ENCODE measurements at regions not wholly inside any gene's neighbourhood (a gene's known extent, or its start where the extent isn't known, plus 50 kb on each side); places are given as distances from the start of the nearest gene placed in this dataset.
"Not testable (repeated sequence)": the region's sequence is repeated elsewhere in the genome, so short reads cannot be mapped to it uniquely, and the experiment has no call there.

DNA sequence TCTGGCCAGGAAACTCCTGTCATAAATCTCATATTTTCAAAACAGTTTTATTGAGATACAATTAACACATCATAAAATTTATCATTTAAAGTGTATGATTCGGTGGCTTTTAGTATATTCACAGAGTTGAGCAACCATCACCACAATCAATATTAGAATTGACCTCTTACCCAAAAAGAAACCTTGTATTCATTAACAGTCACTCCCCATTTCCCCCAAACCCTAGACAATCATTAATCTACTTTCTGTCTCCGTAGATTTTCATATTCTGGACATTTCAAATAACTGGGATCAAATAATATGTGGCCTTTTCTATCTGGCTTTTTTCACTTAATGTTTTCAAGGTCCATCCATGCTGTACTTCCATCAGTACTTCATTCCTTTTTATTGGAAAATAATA is 145.7 kb upstream of the RORA start:
- no peaks in the 10 kb centered on the region for H3K4me1 ChIP-seq (ENCODE audit: control insufficient read depth in 1 of 2, insufficient read depth in 2 of 2, low read length in 2 of 2)
- no peaks in the 10 kb centered on the region for H3K36me3 ChIP-seq (ENCODE audit: control insufficient read depth in 1 of 2, insufficient read depth in 2 of 2, low read length in 1 of 2)
- no peaks in the 10 kb centered on the region for H3K9me3 ChIP-seq (ENCODE audit: control insufficient read depth, low read length)
- 76 to 87% methylated on average over 2 of the region's 2 CpGs for WGBS, 2 donors
- ATAC-seq (ENCODE audit: low FRiP score) (no peak), DNase-seq (no peak)
- H3K27ac ChIP-seq (ENCODE audit: low read depth in 1 of 2, low read length in 2 of 2) = no peak overlapping the region
- H3K4me3 ChIP-seq (ENCODE audit: low read length in 2 of 2) = no peak overlapping the region
- H3K27me3 ChIP-seq (ENCODE audit: control insufficient read depth in 1 of 2, insufficient read depth in 2 of 2, low read length in 1 of 2) = no peaks in the 10 kb centered on the region
- intact Hi-C loops (cut with DNase I) = no loop called here

DNA sequence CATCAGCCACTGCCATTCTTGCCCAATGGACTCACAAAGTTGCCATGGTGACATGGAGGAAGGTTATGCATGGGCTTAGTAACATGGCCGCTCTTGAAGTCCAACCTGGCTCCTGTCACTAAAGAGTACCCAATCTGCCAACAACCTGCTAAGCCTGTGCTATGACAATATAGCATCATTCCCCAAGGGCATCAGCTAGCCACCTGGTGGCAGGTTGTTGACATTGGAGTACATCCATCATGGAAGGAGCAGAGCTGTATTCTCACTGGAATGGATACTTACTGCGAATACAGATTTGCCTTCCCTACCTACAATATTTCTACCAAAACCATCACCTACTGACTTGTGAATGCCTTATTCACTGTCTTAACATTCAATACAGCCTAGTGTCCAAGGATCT is 138.9 kb upstream of the RORA start:
- 94 to 98% methylated on average over 2 of the region's 2 CpGs for WGBS, 2 donors
- H3K9me3 ChIP-seq (ENCODE audit: control insufficient read depth, low read length) = peaks cover 3% of the 10 kb centered on the region
- ATAC-seq (ENCODE audit: low FRiP score) = no peak

DNA sequence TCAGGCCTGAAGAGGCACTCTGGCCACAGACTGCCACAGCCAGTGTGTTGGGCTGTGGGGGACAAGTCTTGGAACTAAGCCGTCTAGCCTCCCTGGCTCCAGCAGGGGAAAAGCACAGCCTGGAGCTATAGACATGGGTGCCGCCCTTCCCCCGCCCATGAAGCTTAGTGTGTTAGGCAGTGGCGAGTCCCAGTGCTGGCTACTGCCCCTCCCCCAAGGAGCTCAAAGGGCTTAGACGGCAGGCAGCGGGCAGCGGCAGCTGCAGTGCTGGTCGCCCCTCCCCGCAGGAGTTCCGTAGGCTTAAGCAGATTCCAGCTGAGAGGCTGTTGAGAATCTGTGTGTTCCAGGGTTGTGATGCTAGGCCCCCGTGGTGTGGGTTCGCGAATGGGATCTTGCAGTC is 135.8 kb upstream of the RORA start:
- H3K4me3 ChIP-seq (ENCODE audit: low read length in 2 of 2) = no peak overlapping the region
- H3K4me1 ChIP-seq (ENCODE audit: control insufficient read depth in 1 of 2, insufficient read depth in 2 of 2, low read length in 2 of 2) = no peaks in the 10 kb centered on the region
- H3K9me3 ChIP-seq (ENCODE audit: control insufficient read depth, low read length) = peaks cover 3% of the 10 kb centered on the region
- H3K27ac ChIP-seq (ENCODE audit: low read depth in 1 of 2, low read length in 2 of 2) = no peak overlapping the region
- 41 to 42% methylated on average over 13 of the region's 13 CpGs for WGBS, 2 donors
- peak in 1 of 2 donors; percentile 32 for DNase-seq
- intact Hi-C loops (cut with DNase I) = loop anchor here in 1 of 2 donors (10.0 kb wide), 1 partner anchor 640 kb away; no protein-coding TSS in a partner anchor
- no peak for ATAC-seq (ENCODE audit: low FRiP score)
- no peaks in the 10 kb centered on the region for H3K36me3 ChIP-seq (ENCODE audit: control insufficient read depth in 1 of 2, insufficient read depth in 2 of 2, low read length in 1 of 2)
- H3K27me3 ChIP-seq (ENCODE audit: control insufficient read depth in 1 of 2, insufficient read depth in 2 of 2, low read length in 1 of 2) = no peaks in the 10 kb centered on the region

More for the DNA sequence above, 138.9 kb upstream of the RORA start:
- H3K36me3 ChIP-seq (ENCODE audit: control insufficient read depth in 1 of 2, insufficient read depth in 2 of 2, low read length in 1 of 2) = no peaks in the 10 kb centered on the region
- no peak overlapping the region for H3K4me3 ChIP-seq (ENCODE audit: low read length in 2 of 2)
- no peaks in the 10 kb centered on the region for H3K27me3 ChIP-seq (ENCODE audit: control insufficient read depth in 1 of 2, insufficient read depth in 2 of 2, low read length in 1 of 2)
- H3K27ac ChIP-seq (ENCODE audit: low read depth in 1 of 2, low read length in 2 of 2) = no peak overlapping the region
- DNase-seq = no peak
- intact Hi-C loops (cut with DNase I) = loop anchor here in 1 of 2 donors (10.0 kb wide), 1 partner anchor 643 kb away; no protein-coding TSS in a partner anchor
- no peaks in the 10 kb centered on the region for H3K4me1 ChIP-seq (ENCODE audit: control insufficient read depth in 1 of 2, insufficient read depth in 2 of 2, low read length in 2 of 2)

DNA sequence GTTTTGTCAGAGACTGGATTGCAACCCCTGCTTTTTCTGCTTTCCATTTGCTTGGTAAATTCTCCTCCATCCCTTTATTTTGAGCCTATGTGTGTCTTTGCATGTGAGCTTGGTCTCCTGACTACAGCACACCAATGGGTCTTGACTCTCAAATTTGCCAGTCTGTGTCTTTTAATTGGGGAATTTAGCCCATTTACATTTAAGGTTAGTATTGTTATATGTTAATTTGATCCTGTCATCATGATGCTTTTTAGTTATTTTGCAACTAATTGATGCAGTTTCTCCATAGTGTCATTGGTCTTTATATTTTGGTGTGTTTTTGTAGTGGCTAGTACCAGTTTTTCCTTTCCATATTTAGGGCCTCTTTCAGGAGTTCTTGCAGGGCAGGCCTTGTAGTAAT is 133.8 kb upstream of the RORA start:
- not testable (repeated sequence) for ATAC-seq (ENCODE audit: low FRiP score); H3K4me1 ChIP-seq (ENCODE audit: control insufficient read depth in 1 of 2, insufficient read depth in 2 of 2, low read length in 2 of 2); H3K9me3 ChIP-seq (ENCODE audit: control insufficient read depth, low read length); H3K27me3 ChIP-seq (ENCODE audit: control insufficient read depth in 1 of 2, insufficient read depth in 2 of 2, low read length in 1 of 2); DNase-seq; H3K36me3 ChIP-seq (ENCODE audit: control insufficient read depth in 1 of 2, insufficient read depth in 2 of 2, low read length in 1 of 2); H3K27ac ChIP-seq (ENCODE audit: low read depth in 1 of 2, low read length in 2 of 2); H3K4me3 ChIP-seq (ENCODE audit: low read length in 2 of 2)
- intact Hi-C loops (cut with DNase I) = loop anchor here in 1 of 2 donors (10.0 kb wide), 1 partner anchor 638 kb away; no protein-coding TSS in a partner anchor

DNA sequence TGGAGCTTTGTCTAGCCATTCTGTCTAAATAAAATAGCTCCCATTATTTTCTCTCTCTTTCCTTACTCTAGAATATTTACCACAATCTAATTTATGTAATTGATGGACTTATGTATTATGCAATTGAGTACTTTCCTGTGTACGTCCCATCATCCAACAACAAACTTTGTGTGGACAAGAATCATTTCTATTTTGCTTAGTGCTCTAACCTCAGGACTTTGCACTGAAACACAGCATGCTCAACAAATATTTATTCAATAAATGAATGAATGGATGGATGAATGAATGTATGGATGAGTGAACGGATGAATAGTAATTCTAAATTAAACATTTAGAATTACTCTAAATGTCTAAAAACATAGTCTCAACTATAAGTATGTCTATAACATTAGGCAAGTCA is 115.2 kb upstream of the RORA start:
- no peaks in the 10 kb centered on the region for H3K4me1 ChIP-seq (ENCODE audit: control insufficient read depth in 1 of 2, insufficient read depth in 2 of 2, low read length in 2 of 2)

DNA sequence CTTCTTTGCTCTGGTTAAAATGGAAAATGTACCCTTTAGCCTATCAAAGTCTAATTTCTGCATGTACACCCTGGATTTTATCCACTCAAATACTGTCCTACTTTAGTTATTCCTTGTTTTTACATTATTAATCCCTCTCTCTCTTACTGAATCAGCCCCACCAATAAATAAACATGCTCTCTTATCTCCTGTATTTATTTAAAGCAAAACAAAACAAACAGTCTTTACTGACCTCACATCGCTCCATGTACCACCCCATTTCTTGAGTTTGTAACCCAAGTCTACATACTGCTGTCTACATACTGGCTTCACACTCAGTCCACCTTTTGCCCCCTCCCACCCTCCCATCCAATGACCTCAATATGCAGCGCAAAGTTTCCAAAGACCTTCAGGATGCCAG is 113.3 kb upstream of the RORA start:
- ATAC-seq (ENCODE audit: low FRiP score) (no peak), DNase-seq (no peak)
- intact Hi-C loops (cut with DNase I) = no loop called here
- Histone ChIP-seq H3K36me3 (ENCODE audit: control insufficient read depth in 1 of 2, insufficient read depth in 2 of 2, low read length in 1 of 2) (no peaks in the 10 kb centered on the region), H3K4me1 (ENCODE audit: control insufficient read depth in 1 of 2, insufficient read depth in 2 of 2, low read length in 2 of 2) (no peaks in the 10 kb centered on the region), H3K27ac (ENCODE audit: low read depth in 1 of 2, low read length in 2 of 2) (no peak overlapping the region), H3K4me3 (ENCODE audit: low read length in 2 of 2) (no peak overlapping the region), H3K9me3 (ENCODE audit: control insufficient read depth, low read length) (no peaks in the 10 kb centered on the region), H3K27me3 (ENCODE audit: control insufficient read depth in 1 of 2, insufficient read depth in 2 of 2, low read length in 1 of 2) (no peaks in the 10 kb centered on the region)
- WGBS, 2 donors = 74 to 78% methylated on average over 2 of the region's 2 CpGs

More for the DNA sequence above, 115.2 kb upstream of the RORA start:
- ATAC-seq (ENCODE audit: low FRiP score) = no peak
- no peak overlapping the region for H3K27ac ChIP-seq (ENCODE audit: low read depth in 1 of 2, low read length in 2 of 2)
- no peak overlapping the region for H3K4me3 ChIP-seq (ENCODE audit: low read length in 2 of 2)
- H3K9me3 ChIP-seq (ENCODE audit: control insufficient read depth, low read length) = no peaks in the 10 kb centered on the region
- intact Hi-C loops (cut with DNase I) = no loop called here
- H3K36me3 ChIP-seq (ENCODE audit: control insufficient read depth in 1 of 2, insufficient read depth in 2 of 2, low read length in 1 of 2) = no peaks in the 10 kb centered on the region
- WGBS, 2 donors = 73 to 78% methylated on average over 2 of the region's 2 CpGs
- DNase-seq = no peak
- H3K27me3 ChIP-seq (ENCODE audit: control insufficient read depth in 1 of 2, insufficient read depth in 2 of 2, low read length in 1 of 2) = no peaks in the 10 kb centered on the region

DNA sequence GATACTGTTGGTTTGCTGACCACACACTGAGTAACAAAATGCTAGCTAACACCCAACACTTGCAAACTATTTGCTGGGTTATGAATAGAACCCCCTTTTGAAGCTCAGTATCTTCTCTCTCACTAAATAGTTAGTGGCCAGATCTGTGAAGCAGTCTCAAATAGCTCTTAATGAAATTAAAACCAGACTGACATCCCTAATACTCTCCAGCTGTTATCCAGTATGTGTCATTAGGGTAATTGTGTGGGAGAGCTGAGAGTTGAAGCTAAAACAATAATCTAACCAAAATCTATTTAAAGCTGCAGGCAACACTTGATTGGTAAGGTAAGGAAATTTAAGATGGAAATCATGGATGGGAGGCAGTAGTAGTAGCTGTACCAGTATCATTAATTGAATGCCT is 110.4 kb upstream of the RORA start:
- no peak overlapping the region for H3K4me3 ChIP-seq (ENCODE audit: low read length in 2 of 2)
- peaks cover 0 to 3% of the 10 kb centered on the region in 2 donors for H3K27me3 ChIP-seq (ENCODE audit: control insufficient read depth in 1 of 2, insufficient read depth in 2 of 2, low read length in 1 of 2)
- DNase-seq = no peak
- H3K9me3 ChIP-seq (ENCODE audit: control insufficient read depth, low read length) = peaks cover 6% of the 10 kb centered on the region
- H3K36me3 ChIP-seq (ENCODE audit: control insufficient read depth in 1 of 2, insufficient read depth in 2 of 2, low read length in 1 of 2) = no peaks in the 10 kb centered on the region
- intact Hi-C loops (cut with DNase I) = no loop called here
- H3K27ac ChIP-seq (ENCODE audit: low read depth in 1 of 2, low read length in 2 of 2) = no peak overlapping the region
- ATAC-seq (ENCODE audit: low FRiP score) = no peak
- H3K4me1 ChIP-seq (ENCODE audit: control insufficient read depth in 1 of 2, insufficient read depth in 2 of 2, low read length in 2 of 2) = no peaks in the 10 kb centered on the region

DNA sequence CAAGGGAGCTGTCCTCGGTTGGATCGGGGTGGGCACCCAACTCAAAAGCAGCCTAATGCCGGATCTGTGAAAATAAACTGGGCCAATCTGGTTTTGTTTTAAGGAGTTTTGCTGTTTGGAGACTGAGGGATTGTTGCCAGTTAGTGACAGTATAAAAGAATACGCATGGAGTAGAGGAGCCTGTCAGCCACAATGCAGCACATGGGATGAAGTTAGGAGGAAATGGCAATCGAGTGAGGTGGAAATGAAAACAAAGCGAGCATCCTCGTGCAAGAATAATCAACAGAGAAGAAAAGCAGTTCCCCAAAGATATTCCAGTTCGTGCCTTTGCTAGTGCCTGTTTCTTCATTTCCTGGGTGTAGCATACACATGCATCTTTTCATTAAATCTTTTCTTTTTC is 108.4 kb upstream of the RORA start:
- WGBS, 2 donors = 63% methylated on average over 8 of the region's 8 CpGs
- DNase-seq = no peak

DNA sequence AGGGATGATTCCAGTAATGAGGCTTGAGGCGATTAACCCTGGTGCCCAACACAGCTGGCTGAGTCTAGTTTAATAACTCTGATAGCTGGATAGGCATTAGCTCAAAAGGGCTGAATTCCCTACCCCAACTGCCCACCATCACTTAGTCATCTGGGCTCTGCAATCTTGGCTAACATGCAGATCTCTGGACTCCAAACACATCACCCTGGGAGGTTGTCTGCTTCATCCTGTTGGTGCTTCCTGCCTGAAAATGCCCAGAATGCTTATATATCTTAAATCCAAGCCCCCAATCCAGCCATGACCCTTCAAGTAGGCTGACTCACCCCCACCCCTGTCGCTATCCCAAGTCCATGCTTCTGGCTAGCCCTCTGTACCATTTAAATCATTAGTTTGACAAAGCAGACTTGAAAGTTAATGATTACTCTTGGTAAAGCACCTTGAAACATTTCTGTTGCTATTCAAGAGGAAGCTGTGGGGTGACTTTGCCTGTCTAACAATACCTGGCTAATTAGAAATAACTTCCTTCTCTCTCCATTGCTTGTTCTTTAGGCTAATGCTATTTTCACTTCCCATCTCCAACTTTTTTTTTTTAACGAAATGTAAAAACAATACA is 107.0 kb upstream of the RORA start:
- Histone ChIP-seq H3K4me1 (ENCODE audit: control insufficient read depth in 1 of 2, insufficient read depth in 2 of 2, low read length in 2 of 2) (no peaks in the 10 kb centered on the region), H3K4me3 (ENCODE audit: low read length in 2 of 2) (no peak overlapping the region), H3K27me3 (ENCODE audit: control insufficient read depth in 1 of 2, insufficient read depth in 2 of 2, low read length in 1 of 2) (peaks cover 0 to 3% of the 10 kb centered on the region in 2 donors), H3K9me3 (ENCODE audit: control insufficient read depth, low read length) (peaks cover 8% of the 10 kb centered on the region), H3K36me3 (ENCODE audit: control insufficient read depth in 1 of 2, insufficient read depth in 2 of 2, low read length in 1 of 2) (no peaks in the 10 kb centered on the region), H3K27ac (ENCODE audit: low read depth in 1 of 2, low read length in 2 of 2) (no peak overlapping the region)
- ATAC-seq (ENCODE audit: low FRiP score) = no peak
- intact Hi-C loops (cut with DNase I) = no loop called here
- DNase-seq = no peak
- 86 to 90% methylated on average over 3 of the region's 3 CpGs for WGBS, 2 donors

More for the DNA sequence above, 108.4 kb upstream of the RORA start:
- Histone ChIP-seq H3K4me1 (ENCODE audit: control insufficient read depth in 1 of 2, insufficient read depth in 2 of 2, low read length in 2 of 2) (no peaks in the 10 kb centered on the region), H3K27me3 (ENCODE audit: control insufficient read depth in 1 of 2, insufficient read depth in 2 of 2, low read length in 1 of 2) (peaks cover 0 to 3% of the 10 kb centered on the region in 2 donors), H3K4me3 (ENCODE audit: low read length in 2 of 2) (no peak overlapping the region), H3K36me3 (ENCODE audit: control insufficient read depth in 1 of 2, insufficient read depth in 2 of 2, low read length in 1 of 2) (no peaks in the 10 kb centered on the region), H3K9me3 (ENCODE audit: control insufficient read depth, low read length) (peaks cover 8% of the 10 kb centered on the region), H3K27ac (ENCODE audit: low read depth in 1 of 2, low read length in 2 of 2) (no peak overlapping the region)
- intact Hi-C loops (cut with DNase I) = no loop called here
- no peak for ATAC-seq (ENCODE audit: low FRiP score)

Measured in aorta (tissue), 5 donors.